Upper lobe of left lung (tissue), 4 donors: ENCODE measurements at regions not wholly inside any gene's neighbourhood (a gene's known extent, or its start where the extent isn't known, plus 50 kb on each side); places are given as distances from the start of the nearest gene placed in this dataset.

Experiments
- EP300 ChIP-seq, 4 donors: sonication (generic); formaldehyde crosslinking; IDR thresholded peaks; one replicate each; pipeline ENCODE4 v1.5.1; 2017; ENCODE audit warnings: antibody characterized with exemption in 4 of 4, control low read depth in 2 of 4
- POLR2AphosphoS5 ChIP-seq, 2 donors: sonication (generic); formaldehyde crosslinking; IDR thresholded peaks; one replicate each; pipeline ENCODE4 v1.5.1; 2017; ENCODE audit warnings: antibody characterized with exemption in 2 of 2

DNA sequence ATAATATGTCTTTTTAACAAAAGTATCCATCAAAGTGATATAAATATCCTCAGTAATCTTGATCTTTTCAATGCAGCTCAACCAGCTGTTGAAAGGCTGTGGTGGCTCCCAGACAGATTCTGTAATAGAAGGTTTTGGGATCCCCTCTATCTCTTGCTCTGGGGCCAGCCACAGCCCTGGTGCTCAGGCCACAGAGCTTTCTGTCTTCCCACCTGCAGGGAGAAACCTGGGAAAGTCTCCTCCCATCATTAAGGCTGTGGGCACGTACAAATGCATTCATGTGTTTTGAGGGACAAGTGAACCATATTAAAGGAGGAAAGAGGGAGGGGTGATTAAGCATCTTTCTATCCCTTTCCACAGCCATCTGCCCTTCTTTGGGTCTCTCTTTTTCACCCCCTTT is 183.1 kb downstream of the PRDM13 start:
- TF ChIP-seq POLR2AphosphoS5 (IDR thresholded peaks at IDR 0.05) (no peak), EP300 (IDR thresholded peaks at IDR 0.05) (no peak)
